HepG2 (cell line): ENCODE measurements at regions not wholly inside any gene's neighbourhood (a gene's known extent, or its start where the extent isn't known, plus 50 kb on each side); places are given as distances from the start of the nearest gene placed in this dataset.

Source experiments
- ATAC-seq: fragments of 200-7000 bp; cut with Tn5 transposase; 3 replicates; pipeline ENCODE4 v1.9.1; 2020; ENCODE audit warnings: mild to moderate bottlenecking, moderate library complexity
- BruUV-seq: library from RNA; stranded (reverse); fragments of 400-500 nt; replicated peaks from 2 replicates; lab custom pipeline; 2021; lab: Mats Ljungman, UMichigan
- CTCF ChIA-PET: fragments of 300-600 bp; formaldehyde crosslinking; extraction: SDS; loops from one replicate; lab custom pipeline; 2021; ENCODE audit warnings: low total read pairs, inconsistent platforms, low intra/inter-chr PET ratio; lab: Yijun Ruan, JAX
- POLR2A ChIA-PET: fragments of 350-600 bp; sonication (Branson Sonifier 250); formaldehyde crosslinking; loops from one replicate; lab custom pipeline; 2020; ENCODE audit warnings: antibody characterized with exemption, inconsistent platforms; lab: Yijun Ruan, JAX
- DNase-seq: peaks from one replicate; pipeline ENCODE4 v3.0.0-alpha.2; 2015; ENCODE audit warnings: low spot score
- FAIRE-seq: peaks from 3 replicates; lab custom pipeline; 2011; peaks lifted over from hg19 to GRCh38; lab: Jason Lieb, UNC
- H2AFZ ChIP-seq: one replicate; pipeline ENCODE4 v1.6.1; 2011; ENCODE audit warnings: low read length, inconsistent platforms
- H3K27ac ChIP-seq: fragments of 300-600 bp; 3 replicates; pipeline ENCODE4 v1.8.0; 2011; ENCODE audit warnings: mixed run types, mild to moderate bottlenecking, mixed read lengths, low read length, inconsistent platforms; ENCODE audit not compliant: insufficient read depth; ENCODE audit errors: extremely low read length
- H3K27me3 ChIP-seq, 2 experiments: fragments of 200-600 bp in 1 of 2; 2 replicates in 1 of 2; 3 replicates in 1 of 2; pipeline versions ENCODE4 v1.6.0 to v1.8.0; 2011; ENCODE audit warnings: low read length in 2 of 2, mild to moderate bottlenecking in 2 of 2, moderate library complexity in 2 of 2, inconsistent platforms in 1 of 2; ENCODE audit not compliant: insufficient read depth in 2 of 2, control insufficient read depth in 1 of 2
- H3K36me3 ChIP-seq, 2 experiments: fragments of 200-600 bp in 1 of 2; replicated peaks in 1 of 2; 2 replicates in 1 of 2; 3 replicates in 1 of 2; pipeline versions ENCODE4 v1.5.1 to v1.8.0; 2011; ENCODE audit warnings: low read length in 2 of 2, inconsistent platforms in 1 of 2; ENCODE audit not compliant: insufficient read depth in 2 of 2, control insufficient read depth in 1 of 2
- H3K4me1 ChIP-seq: 2 replicates; pipeline ENCODE4 v1.5.1; 2012; ENCODE audit warnings: low read length, inconsistent platforms; ENCODE audit not compliant: insufficient read depth
- H3K4me2 ChIP-seq: 2 replicates; pipeline ENCODE4 v1.6.0; 2011; ENCODE audit warnings: low read depth, low read length, inconsistent platforms
- H3K4me3 ChIP-seq, 3 experiments: fragments of 200-600 bp in 1 of 3; sonication (generic), shearing (Covaris generic) in 1 of 3; replicated peaks in 1 of 3; 2 replicates each; pipeline ENCODE4 v1.5.1; 2011 to 2016; ENCODE audit warnings: low read length in 3 of 3, inconsistent platforms in 2 of 3, low read depth in 2 of 3, mild to moderate bottlenecking in 2 of 3, control low read depth in 1 of 3, mixed read lengths in 1 of 3; ENCODE audit not compliant: insufficient read depth in 1 of 3
- H3K79me2 ChIP-seq: one replicate; pipeline ENCODE4 v1.6.1; 2011; ENCODE audit warnings: low read length, inconsistent platforms; ENCODE audit not compliant: insufficient read depth
- H3K9ac ChIP-seq: 2 replicates; pipeline ENCODE4 v1.6.0; 2011; ENCODE audit warnings: mild to moderate bottlenecking, low read depth, low read length, inconsistent platforms; ENCODE audit not compliant: insufficient read depth
- H3K9me3 ChIP-seq: 2 replicates; pipeline ENCODE4 v1.5.1; 2012; ENCODE audit warnings: mild to moderate bottlenecking, low read length
- H4K20me1 ChIP-seq: 2 replicates; pipeline ENCODE4 v1.6.0; 2011; ENCODE audit warnings: inconsistent platforms, mild to moderate bottlenecking, low read length, moderate library complexity; ENCODE audit not compliant: insufficient read depth
- BATF2 ChIP-seq: sonication (generic); formaldehyde crosslinking; IDR thresholded peaks from 2 replicates; pipeline ENCODE4 v1.8.0; 2022; ENCODE audit warnings: mild to moderate bottlenecking, missing genetic modification reagents, moderate library complexity
- EP300 ChIP-seq, 3 experiments: sonication (generic) in 1 of 3; formaldehyde crosslinking in 1 of 3; IDR thresholded peaks; 2 replicates each; pipeline versions ENCODE4 v1.5.1 to v1.6.1; 2011 to 2020; ENCODE audit warnings: low read depth in 2 of 3, low read length in 2 of 3, borderline replicate concordance in 1 of 3, improper control_type of control experiment in 1 of 3, mild to moderate bottlenecking in 1 of 3, missing genetic modification reagents in 1 of 3, moderate library complexity in 1 of 3
- KLF16 ChIP-seq, 2 experiments: sonication (generic) in 1 of 2; formaldehyde crosslinking in 1 of 2; IDR thresholded peaks; 2 replicates each; pipeline versions ENCODE4 v1.6.1 to v1.8.0; 2016 to 2023; ENCODE audit warnings: missing genetic modification reagents in 2 of 2, missing compliant biosample characterization in 1 of 2
- PRDM4 ChIP-seq: sonication (generic); formaldehyde crosslinking; IDR thresholded peaks from 2 replicates; pipeline ENCODE4 v1.9.0; 2021; ENCODE audit warnings: missing genetic modification reagents, borderline replicate concordance
- SMAD9 ChIP-seq: sonication (generic); formaldehyde crosslinking; IDR thresholded peaks from 2 replicates; pipeline ENCODE4 v1.5.1; 2020; ENCODE audit warnings: mild to moderate bottlenecking, missing genetic modification reagents
- STAG1 ChIP-seq: sonication (generic); formaldehyde crosslinking; IDR thresholded peaks from 2 replicates; pipeline ENCODE4 v1.4.0; 2020; ENCODE audit warnings: missing genetic modification reagents
- ZBED4 ChIP-seq: sonication (generic); formaldehyde crosslinking; IDR thresholded peaks from 2 replicates; pipeline ENCODE4 v1.4.0; 2020; ENCODE audit warnings: missing genetic modification reagents, borderline replicate concordance
- ZNF224 ChIP-seq: sonication (generic); formaldehyde crosslinking; IDR thresholded peaks from 2 replicates; pipeline ENCODE4 v1.5.0; 2020; ENCODE audit warnings: mild to moderate bottlenecking, missing genetic modification reagents
- ZNF768 ChIP-seq: sonication (generic); formaldehyde crosslinking; IDR thresholded peaks from 2 replicates; pipeline ENCODE4 v1.4.0; 2020; ENCODE audit warnings: missing genetic modification reagents
- ZSCAN30 ChIP-seq: sonication (generic); formaldehyde crosslinking; IDR thresholded peaks from 2 replicates; pipeline ENCODE4 v1.5.0; 2020; ENCODE audit warnings: mild to moderate bottlenecking, missing genetic modification reagents
- WGBS: methylation state at CpG from one replicate; pipeline ENCODE4 v1.1.6; 2017; ENCODE audit warnings: low lambda C conversion rate; 5-methylcytosine and 5-hydroxymethylcytosine counted together
- in situ Hi-C: cut with HindIII; loops from 2 replicates; pipeline ENCODE4 v1.10.0; 2017; ENCODE audit warnings: low pct_unique_long_range_greater_than_20kb; ENCODE audit not compliant: extremely low pct_ligation_motif_present
- intact Hi-C: fragments of 100-400 bp; cut with micrococcal nuclease; formaldehyde crosslinking; loops from one replicate; pipeline ENCODE4 v1.10.0; 2022; ENCODE audit not compliant: unreplicated experiment
- TF ChIP-seq, protein P1 (sequence below): sonication (generic); formaldehyde crosslinking; IDR thresholded peaks from 2 replicates; pipeline ENCODE4 v1.5.0; 2020; ENCODE audit warnings: mild to moderate bottlenecking, missing genetic modification reagents
- TF ChIP-seq, protein P2 (sequence below): IDR thresholded peaks from 2 replicates; pipeline ENCODE4 v1.6.1; 2018; ENCODE audit warnings: missing genetic modification reagents, mild to moderate bottlenecking, missing compliant biosample characterization

DNA sequence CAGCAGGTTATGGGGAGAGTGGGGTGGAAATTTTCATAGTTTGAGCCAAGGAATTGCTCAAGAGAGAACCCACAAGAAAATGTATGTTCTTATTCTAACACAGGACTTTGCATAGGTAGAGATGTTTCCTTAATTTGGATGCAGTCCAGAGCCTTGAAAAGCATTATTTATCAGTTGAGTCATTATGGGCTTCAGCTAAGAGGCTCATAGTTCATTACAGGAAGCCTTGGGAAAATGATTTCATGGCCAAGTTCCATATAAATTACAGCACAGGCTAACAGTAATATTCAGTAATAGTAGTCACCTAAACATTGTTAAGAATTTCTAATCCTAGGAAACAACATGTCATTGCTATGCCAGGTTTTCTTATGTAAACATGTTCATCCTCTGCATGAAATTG lies 131.1 kb upstream of the PTPRZ1 start (continued):
- TF ChIP-seq ZBED4 (CRISPR knock-in tag) (no peak), PRDM4 (no peak), ZNF224 (CRISPR knock-in tag) (no peak)
- TF ChIP-seq, all 625 proteins: peak for 0

DNA sequence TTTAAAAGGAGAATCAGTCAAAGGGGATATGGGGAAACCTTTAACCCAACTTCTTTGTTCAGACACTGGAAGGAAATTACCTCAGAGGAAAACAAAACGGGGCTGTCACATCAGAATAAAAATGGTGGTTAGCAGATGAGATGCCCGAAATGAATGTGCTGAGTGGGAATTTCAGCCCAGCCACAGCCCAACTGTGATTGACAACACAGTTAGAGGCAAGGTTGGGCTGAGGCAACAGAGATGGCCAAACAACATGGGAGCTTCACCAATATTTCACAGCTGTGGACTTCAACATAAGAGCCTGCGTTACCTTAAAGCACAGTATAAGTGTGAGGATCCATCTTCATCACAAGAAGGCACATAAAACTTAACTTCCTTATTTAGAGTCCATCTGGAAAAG lies 133.5 kb upstream of the PTPRZ1 start:
- Histone ChIP-seq H3K27me3 (no peaks in the 10 kb centered on the region; a peak in 1 of 5 replicates), H3K27ac (no peak overlapping the region), H4K20me1 (no peaks in the 10 kb centered on the region), H3K36me3 (no peaks in the 10 kb centered on the region), H3K4me1 (no peaks in the 10 kb centered on the region), H2AFZ (no peak overlapping the region), H3K4me3 (no peak overlapping the region), H3K9me3 (no peaks in the 10 kb centered on the region), H3K4me2 (no peak overlapping the region), H3K79me2 (no peaks in the 10 kb centered on the region), H3K9ac (no peak overlapping the region)
- intact Hi-C loops (no loop called here), in situ Hi-C loops (no loop called here)
- DNase-seq, result no peak
- 2% methylated on average over 3 of the region's 3 CpGs for WGBS
- ChIA-PET CTCF (no interaction called here), POLR2A (no interaction called here)
- ATAC-seq, result no peak
- BruUV-seq, result no TSS peak
- no peak for FAIRE-seq
- TF ChIP-seq STAG1 (CRISPR knock-in tag), result no peak
- TF ChIP-seq SMAD9 (CRISPR knock-in tag), result no peak
- TF ChIP-seq EP300 (IDR thresholded peaks at IDR 0.05; ENCODE audit: low read depth in 2 of 2, low read length in 2 of 2), result no peak
- no peak for TF ChIP-seq EP300 (CRISPR knock-in tag; IDR thresholded peaks at IDR 0.05; ENCODE audit: borderline replicate concordance)
- TF ChIP-seq BATF2 (CRISPR knock-in tag), result no peak
- no peak for TF ChIP-seq ZNF768 (CRISPR knock-in tag)
- TF ChIP-seq ZSCAN30 (CRISPR knock-in tag), result no peak
- TF ChIP-seq, protein P1, sequence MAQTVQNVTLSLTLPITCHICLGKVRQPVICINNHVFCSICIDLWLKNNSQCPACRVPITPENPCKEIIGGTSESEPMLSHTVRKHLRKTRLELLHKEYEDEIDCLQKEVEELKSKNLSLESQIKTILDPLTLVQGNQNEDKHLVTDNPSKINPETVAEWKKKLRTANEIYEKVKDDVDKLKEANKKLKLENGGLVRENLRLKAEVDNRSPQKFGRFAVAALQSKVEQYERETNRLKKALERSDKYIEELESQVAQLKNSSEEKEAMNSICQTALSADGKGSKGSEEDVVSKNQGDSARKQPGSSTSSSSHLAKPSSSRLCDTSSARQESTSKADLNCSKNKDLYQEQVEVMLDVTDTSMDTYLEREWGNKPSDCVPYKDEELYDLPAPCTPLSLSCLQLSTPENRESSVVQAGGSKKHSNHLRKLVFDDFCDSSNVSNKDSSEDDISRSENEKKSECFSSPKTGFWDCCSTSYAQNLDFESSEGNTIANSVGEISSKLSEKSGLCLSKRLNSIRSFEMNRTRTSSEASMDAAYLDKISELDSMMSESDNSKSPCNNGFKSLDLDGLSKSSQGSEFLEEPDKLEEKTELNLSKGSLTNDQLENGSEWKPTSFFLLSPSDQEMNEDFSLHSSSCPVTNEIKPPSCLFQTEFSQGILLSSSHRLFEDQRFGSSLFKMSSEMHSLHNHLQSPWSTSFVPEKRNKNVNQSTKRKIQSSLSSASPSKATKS (CRISPR knock-in tag), result no peak
- TF ChIP-seq, protein P2, sequence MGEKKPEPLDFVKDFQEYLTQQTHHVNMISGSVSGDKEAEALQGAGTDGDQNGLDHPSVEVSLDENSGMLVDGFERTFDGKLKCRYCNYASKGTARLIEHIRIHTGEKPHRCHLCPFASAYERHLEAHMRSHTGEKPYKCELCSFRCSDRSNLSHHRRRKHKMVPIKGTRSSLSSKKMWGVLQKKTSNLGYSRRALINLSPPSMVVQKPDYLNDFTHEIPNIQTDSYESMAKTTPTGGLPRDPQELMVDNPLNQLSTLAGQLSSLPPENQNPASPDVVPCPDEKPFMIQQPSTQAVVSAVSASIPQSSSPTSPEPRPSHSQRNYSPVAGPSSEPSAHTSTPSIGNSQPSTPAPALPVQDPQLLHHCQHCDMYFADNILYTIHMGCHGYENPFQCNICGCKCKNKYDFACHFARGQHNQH, result no peak
- TF ChIP-seq KLF16 (CRISPR knock-in tag; IDR thresholded peaks at IDR 0.05), result no peak
